ENCODE measurements at regions not wholly inside any gene's neighbourhood (a gene's known extent, or its start where the extent isn't known, plus 50 kb on each side); places are given as distances from the start of the nearest gene placed in this dataset.

- 68 to 70% methylated on average over 2 to 4 of the region's 4 CpGs for WGBS, 2 donors (ENCODE audit: low coverage in 1 of 2)
- no peak for ATAC-seq
- no peaks in the 10 kb centered on the region for H3K36me3 ChIP-seq
Measured at GRCh38 chr12:114192013-114192412, 213.9 kb downstream of the TBX5 start.

GRCh38 chr12:114191581-114191980 lies 214.4 kb downstream of the TBX5 start:
- Histone ChIP-seq H3K27ac (no peak overlapping the region), H3K36me3 (no peaks in the 10 kb centered on the region), H3K4me3 (no peak overlapping the region), H3K4me1 (no peaks in the 10 kb centered on the region), H3K27me3 (peaks cover 12% of the 10 kb centered on the region), H3K9me3 (peaks cover 0 to 11% (median 0%) of the 10 kb centered on the region in 3 donors)
- TF ChIP-seq POLR2A (IDR thresholded peaks at IDR 0.05), result no peak
- no peak for TF ChIP-seq CTCF (IDR thresholded peaks at IDR 0.05)
- no peak for TF ChIP-seq POLR2AphosphoS5 (IDR thresholded peaks at IDR 0.05)
- TF ChIP-seq EP300 (IDR thresholded peaks at IDR 0.05), result no peak
- ATAC-seq, result no peak
- WGBS, 2 donors (ENCODE audit: low coverage in 1 of 2), result 40 to 66% methylated on average over 2 to 5 of the region's 6 CpGs

More at GRCh38 chr12:114192013-114192412, 213.9 kb downstream of the TBX5 start:
- TF ChIP-seq POLR2AphosphoS5 (IDR thresholded peaks at IDR 0.05) (no peak), EP300 (IDR thresholded peaks at IDR 0.05) (no peak), POLR2A (IDR thresholded peaks at IDR 0.05) (no peak), CTCF (IDR thresholded peaks at IDR 0.05) (no peak)
- Histone ChIP-seq H3K4me1 (no peaks in the 10 kb centered on the region), H3K27ac (no peak overlapping the region), H3K9me3 (peaks cover 0 to 11% (median 0%) of the 10 kb centered on the region in 3 donors), H3K4me3 (no peak overlapping the region), H3K27me3 (peaks cover 12% of the 10 kb centered on the region)

GRCh38 chr12:114190971-114191370 lies 215.0 kb downstream of the TBX5 start:
- H3K4me3 ChIP-seq, result no peak overlapping the region
- no peak overlapping the region for H3K27ac ChIP-seq
- no peak for ATAC-seq
- peaks cover 0 to 11% (median 0%) of the 10 kb centered on the region in 3 donors for H3K9me3 ChIP-seq
- WGBS, 2 donors (ENCODE audit: low coverage in 1 of 2), result no CpG with 5 or more reads among the region's 2 CpGs
- H3K4me1 ChIP-seq, result no peaks in the 10 kb centered on the region
- TF ChIP-seq POLR2AphosphoS5 (IDR thresholded peaks at IDR 0.05) (no peak), POLR2A (IDR thresholded peaks at IDR 0.05) (no peak), EP300 (IDR thresholded peaks at IDR 0.05) (no peak), CTCF (IDR thresholded peaks at IDR 0.05) (no peak)
- H3K36me3 ChIP-seq, result no peaks in the 10 kb centered on the region
- H3K27me3 ChIP-seq, result peaks cover 12% of the 10 kb centered on the region

DNA sequence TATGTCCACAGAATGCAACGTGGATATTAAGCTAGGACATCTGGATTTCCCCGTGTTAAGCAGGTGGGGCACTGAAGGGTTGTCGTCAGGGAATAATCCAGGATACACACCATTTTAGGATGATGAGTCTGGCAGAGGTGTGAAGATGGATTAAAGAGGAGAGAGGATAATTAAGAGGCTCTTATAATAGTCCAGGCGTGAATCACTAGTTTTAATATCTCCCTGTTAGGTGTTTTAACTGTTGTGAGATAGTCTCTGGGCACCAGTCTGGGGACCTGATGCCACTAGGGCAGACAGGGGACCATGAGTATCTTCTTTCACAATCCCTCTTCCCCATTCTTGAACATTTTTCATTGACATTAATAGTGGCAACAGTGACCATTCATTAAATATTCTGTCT lies 216.7 kb downstream of the TBX5 start:
- H3K27me3 ChIP-seq, result peaks cover 8% of the 10 kb centered on the region
- 88 to 90% methylated on average over 2 to 4 of the region's 4 CpGs for WGBS, 2 donors (ENCODE audit: low coverage in 1 of 2)
- H3K9me3 ChIP-seq, result peaks cover 0 to 11% (median 0%) of the 10 kb centered on the region in 3 donors
- H3K4me1 ChIP-seq, result no peaks in the 10 kb centered on the region
- no peak overlapping the region for H3K4me3 ChIP-seq
- H3K36me3 ChIP-seq, result no peaks in the 10 kb centered on the region
- TF ChIP-seq CTCF (IDR thresholded peaks at IDR 0.05), result no peak
- no peak for TF ChIP-seq EP300 (IDR thresholded peaks at IDR 0.05)
- no peak for TF ChIP-seq POLR2AphosphoS5 (IDR thresholded peaks at IDR 0.05)
- no peak for TF ChIP-seq POLR2A (IDR thresholded peaks at IDR 0.05)
- H3K27ac ChIP-seq, result no peak overlapping the region
- ATAC-seq, result no peak

- TF ChIP-seq CTCF (IDR thresholded peaks at IDR 0.05), result no peak
- TF ChIP-seq POLR2A (IDR thresholded peaks at IDR 0.05), result no peak
- no peak overlapping the region for H3K27ac ChIP-seq
- H3K27me3 ChIP-seq, result peaks cover 6% of the 10 kb centered on the region
- 49 to 59% methylated on average over 9 to 13 of the region's 17 CpGs for WGBS, 2 donors (ENCODE audit: low coverage in 1 of 2)
- no peaks in the 10 kb centered on the region for H3K4me1 ChIP-seq
- ATAC-seq, result no peak
- no peak overlapping the region for H3K4me3 ChIP-seq
- H3K9me3 ChIP-seq, result peaks cover 0 to 11% (median 0%) of the 10 kb centered on the region in 3 donors
- H3K36me3 ChIP-seq, result no peaks in the 10 kb centered on the region
Measured at GRCh38 chr12:114186241-114187002, 219.5 kb downstream of the TBX5 start.

Measured in gastroesophageal sphincter (tissue), 4 donors.